DMS79 treated with DMSO at 0.1 percent for 48 hours (cell line): ENCODE measurements at regions not wholly inside any gene's neighbourhood (a gene's known extent, or its start where the extent isn't known, plus 50 kb on each side); places are given as distances from the start of the nearest gene placed in this dataset.
A peak's percentile ranks its signal among the peaks of the same experiment; 100 is the strongest.
"Not testable (repeated sequence)": the region's sequence is repeated elsewhere in the genome, so short reads cannot be mapped to it uniquely, and the experiment has no call there.

Experiments
- DNase-seq: peaks from one replicate; lab custom pipeline; 2025; lab: John Stamatoyannopoulos, UW

DNA sequence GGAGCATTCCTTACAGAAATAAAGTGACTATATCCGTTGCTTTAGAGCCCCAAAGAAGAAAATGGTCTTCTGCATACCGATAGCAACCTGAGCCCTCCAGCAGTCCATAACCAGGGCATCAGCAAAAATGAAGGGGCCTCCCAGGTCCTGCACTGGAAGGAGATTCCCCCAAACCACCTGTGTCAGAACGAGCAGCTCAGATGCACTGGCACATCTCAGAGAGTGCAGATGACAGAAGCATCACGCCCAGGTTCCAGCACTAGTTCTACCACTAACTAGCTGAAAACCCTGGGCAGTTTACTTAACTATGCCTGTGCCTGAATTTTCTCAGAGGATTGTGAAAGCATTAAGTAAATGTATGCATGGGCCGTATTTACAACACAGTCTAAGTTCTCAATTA is 466.7 kb upstream of the MYT1L start:
- DNase-seq: no peak

DNA sequence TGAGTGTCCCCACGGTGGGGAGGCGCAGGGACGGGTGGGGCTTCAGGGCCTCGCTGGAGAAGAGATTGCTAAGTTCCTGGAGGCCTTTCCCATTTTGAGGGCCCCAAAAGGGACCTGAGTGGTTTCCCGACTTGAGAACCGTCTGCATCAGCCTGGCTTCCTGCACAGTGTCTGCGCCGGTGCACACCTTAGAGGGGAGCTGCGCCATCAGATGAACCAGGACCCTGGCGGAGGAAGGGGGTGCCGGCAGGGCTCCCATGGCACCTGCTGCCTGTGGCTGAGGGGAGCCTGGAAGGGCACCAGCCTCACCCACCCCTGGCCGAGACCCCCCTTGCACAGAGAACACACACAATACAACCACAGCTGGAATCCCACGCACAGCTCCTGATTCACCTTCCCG is 465.1 kb upstream of the MYT1L start:
- no peak for DNase-seq

DNA sequence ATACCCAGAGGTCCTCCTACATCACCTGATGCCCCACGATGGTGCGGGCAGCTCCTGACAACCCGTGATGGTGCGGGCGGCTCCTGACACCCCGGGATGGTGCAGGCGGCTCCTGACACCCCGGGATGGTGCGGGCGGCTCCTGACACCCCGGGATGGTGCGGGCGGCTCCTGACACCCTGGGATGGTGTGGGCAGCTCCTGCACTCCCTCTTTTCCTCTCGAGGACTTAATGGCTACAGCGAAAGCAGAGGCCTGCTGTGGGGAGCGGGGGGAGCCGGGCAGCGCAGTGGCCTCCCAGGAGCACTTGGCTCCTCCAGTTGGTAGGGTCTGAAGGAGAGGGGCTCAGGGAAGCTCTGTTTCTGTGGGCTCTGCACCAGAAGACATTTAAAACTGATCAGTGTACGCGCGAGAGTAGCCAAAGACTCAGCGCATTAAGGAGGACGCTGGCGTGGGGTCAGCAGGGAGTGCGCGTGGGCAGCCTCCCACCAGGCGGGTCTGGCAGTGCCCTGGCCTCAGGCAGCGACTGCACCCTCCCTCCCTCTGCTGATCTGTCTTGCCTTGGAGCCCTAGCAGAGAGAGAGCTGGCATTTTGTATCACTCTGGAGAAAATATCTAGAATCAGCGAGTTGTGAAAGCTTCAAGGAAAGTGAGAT is 464.5 kb upstream of the MYT1L start:
- no peak for DNase-seq

DNA sequence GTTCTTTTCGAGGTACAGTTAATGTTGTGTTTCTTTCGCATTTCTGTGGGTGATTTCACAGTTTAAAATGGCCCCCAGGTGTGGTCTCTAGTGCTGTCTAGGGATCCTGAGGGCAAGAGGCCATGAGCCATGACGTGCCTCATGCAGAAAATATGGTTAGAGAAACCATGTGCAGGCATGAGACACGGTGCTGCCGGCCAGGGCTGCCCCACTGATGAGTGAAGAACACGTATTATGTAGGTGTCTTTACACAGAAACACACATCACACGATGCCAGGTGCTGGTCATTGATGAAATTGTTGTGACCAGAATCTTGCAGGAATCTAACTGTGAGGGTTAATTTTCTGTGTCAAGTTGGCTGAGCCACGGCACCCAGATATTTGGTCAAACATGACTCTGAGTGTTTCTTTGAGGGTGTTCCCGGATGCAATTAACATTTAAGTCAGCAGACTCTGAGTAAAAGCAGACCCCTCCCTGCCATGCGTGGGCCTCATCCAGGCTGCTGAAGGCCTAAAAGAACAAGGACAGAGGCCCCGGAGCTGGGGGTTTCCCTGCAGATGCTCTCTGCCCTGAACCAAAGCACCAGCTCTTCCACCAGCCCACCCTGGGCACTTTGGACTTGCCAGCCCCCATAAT is 463.0 kb upstream of the MYT1L start:
- DNase-seq: no peak

DNA sequence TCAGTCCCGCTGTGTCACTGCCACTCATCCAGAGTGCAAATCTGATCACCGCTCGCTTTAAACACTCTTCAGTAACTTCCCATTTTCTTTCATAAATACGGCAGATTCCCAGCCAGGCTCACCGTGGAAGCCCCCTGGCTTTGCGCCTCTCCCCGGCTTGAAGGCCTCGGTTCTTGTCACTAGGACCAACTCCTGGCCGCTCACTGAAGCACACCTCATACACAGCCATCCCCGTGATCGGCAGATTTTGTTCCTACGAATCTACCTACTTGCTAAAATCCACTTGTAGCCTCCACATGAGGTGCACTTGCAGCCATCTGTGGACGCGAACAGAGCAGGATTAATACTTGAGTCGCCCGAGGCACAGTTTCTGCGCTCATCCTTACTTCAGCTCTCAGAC is 462.4 kb upstream of the MYT1L start:
- no peak for DNase-seq

DNA sequence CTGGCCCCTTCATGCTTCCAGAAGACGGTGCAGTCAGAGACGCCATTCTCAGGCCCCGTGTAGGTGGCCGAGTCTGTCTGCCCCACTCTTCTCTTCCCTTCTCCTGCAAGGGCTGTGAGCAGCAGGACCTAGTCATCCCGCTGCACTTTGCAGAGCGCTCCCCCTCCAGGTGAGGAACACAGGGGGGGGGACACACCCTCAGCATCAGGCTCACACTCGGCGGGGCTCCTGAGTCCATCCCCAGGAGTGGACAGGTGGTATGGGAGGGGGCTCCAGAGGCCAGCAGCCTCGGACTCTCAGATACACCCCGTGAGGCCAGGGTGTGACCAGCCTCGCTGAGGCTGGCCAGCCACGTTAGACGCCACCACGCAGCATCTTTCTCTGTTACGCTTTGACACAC is 460.5 kb upstream of the MYT1L start:
- DNase-seq: no peak

DNA sequence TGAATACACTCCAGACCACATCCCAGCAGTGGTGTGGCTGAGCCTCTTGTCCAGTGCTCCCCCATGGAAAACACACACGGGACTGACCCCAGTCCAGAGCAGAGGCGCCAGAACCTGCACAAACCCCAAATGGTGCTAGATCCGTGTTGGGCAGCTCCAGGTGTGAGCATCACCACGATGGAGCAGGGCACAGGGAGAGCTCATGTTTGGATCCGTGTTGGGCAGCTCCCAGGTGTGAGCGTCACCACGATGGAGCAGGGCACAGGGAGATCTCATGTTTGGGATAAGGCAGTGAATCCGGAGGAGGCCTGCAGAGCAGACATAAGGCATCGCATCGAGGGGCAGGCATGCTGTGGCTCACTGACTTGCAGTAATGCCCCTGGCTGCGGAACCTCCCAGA is 460.0 kb upstream of the MYT1L start:
- no peak for DNase-seq

DNA sequence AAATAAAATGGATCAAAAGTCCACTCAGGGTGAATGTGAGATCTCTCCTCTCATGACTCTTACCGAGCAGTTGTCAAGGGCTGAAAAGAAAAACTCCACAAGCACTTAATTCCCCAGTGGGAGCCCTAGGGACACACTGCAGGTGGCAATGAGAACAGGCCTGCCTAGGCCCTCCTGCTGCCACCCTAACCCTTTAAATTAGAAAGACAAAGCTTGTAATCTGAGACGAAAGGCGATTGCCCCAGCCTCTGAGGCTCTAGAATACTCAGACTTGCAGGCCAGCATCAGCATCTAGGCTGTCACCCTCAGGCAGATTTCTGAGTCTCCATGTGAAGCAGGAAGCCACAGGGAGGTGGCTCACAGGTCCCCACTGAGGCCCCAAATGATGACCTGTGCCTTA is 457.0 kb upstream of the MYT1L start:
- DNase-seq: peak; percentile 99

DNA sequence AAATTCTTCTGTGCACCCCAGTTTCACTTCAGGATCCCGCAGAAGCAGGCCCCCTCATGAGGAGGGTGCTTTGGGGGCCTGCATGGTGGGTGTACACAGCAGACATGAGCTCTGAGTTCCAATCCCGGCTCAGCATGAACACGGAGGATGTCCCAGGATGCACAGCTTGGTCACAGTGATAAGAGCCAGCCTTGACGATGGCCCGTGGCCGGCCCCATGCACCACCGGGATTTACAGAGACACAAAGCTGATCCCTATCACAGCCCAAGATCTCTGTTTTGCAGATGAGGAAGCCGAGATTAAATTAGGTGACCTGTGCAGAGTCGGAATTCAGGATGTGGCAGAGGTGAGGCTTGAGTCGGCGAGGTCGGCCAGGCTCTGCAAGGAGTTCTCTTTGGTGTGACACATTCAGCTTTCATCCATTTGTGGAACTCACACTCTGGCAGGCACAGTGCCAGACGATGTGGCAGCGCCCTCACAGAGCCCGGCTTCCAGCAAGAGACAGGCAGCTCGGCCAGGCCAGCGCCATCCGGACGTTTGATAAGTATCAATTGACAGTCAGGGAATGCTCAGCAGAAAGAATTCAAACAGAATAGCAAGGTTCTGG is 456.3 kb upstream of the MYT1L start:
- DNase-seq: no peak

DNA sequence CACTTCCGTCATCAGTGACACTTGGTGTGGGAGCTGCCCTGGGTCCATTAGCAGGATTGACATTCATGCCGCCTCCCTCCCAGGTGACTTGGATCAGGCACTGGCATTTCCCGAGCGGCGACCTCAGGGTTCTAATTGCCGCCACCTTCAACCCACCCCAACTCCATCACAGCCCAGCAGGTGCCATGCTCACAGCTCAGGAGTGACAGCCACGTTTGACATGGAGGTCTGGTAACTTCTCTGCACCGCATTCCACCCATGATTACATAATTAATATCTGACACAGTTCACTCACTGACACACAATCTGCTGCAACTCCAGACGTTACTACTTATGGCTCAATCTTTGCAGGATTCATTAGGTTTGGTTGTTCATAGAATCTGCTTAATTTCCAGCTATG is 450.9 kb upstream of the MYT1L start:
- no peak for DNase-seq

DNA sequence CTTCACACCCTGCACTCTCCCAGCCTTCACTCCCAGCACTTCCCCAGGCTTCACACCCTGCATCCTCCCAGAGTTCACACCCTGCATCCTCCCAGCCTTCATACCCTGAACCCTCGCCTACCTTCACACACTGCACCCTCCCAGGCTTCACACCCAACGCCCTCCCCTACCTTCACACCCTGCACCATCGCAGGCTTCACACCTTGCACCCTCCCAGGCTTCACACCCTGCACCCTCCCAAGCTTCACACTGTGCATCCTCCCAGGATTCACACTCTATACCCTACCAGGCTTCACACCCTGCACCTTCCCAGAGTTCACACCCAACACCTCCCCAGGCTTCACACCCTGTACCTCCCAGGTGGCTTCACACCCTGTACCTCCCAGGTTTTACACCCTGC is 448.7 kb upstream of the MYT1L start:
- no peak for DNase-seq

DNA sequence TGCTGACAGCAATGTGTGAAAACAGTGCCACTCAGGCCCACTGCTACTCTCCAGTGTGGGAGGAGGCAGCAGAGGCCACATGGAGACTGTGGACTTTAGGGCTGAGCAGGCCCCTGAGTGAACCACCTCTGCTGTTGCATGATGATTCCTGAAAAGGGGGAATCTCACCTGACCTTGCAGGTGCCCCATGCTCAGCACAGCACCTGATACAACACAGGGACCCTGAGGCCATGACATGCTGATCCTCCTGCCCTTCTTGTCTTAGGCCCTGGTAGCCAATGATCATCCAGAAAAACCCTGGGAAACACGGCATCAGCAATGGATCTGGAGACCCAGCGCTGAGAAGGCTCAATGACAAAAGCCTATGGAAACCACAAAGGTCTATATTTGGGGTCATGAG is 446.8 kb upstream of the MYT1L start:
- no peak for DNase-seq

DNA sequence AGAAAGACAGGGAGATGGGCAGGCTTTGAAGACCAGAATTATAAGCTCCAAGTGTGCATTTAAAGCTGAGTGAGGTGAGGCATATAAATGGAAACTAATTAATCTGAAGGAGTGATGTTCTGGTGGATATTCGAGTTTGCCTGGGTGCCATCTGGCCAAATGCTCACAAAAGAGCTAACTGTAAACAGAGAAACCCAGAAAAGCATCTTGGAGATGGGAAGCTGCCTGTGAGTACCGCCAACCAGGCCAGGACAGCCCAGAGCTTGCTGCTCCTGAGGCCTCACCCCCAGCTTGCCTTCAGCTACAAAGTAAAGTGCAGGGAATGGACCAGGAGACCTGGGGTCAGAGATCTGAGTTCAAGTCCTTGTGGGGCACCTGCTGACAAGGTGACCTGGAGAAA is 446.1 kb upstream of the MYT1L start:
- DNase-seq: no peak

DNA sequence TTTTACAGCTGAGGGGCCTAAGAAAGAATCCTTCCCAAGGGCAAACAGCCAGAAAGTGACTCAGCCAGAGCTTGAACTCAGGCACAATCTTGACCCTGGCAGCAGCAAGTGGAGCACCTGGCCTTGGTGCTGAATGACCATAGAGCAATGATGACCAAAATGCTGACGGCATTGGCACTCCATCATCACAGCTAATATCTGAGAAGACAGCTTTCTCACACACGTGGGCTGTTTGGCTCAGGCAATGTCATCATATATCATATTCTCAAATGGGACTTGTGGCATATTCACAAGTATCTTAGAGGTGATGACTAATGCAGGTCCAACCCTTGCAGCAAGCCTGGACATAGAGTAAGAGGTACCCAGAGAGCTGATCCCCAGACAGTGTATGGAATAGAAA is 443.9 kb upstream of the MYT1L start:
- DNase-seq: peak; percentile 81

DNA sequence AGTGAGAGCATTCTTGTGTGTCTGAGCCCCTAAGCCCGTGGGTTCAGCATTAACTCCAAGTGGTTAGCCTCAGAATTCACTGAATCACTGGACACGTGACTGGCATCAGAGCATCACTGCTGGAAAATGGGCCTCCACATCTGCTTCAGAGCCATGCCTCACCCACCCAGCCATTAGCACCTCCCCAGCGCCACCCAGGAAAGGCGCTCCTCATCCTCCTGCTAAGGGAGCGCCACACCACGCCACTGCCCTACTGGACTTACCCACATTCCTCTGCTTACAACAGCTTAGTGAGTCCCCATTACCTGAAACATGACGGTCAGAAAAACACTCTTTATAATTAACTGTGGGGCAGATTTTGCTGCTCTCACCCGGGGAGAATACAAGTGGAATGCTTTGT is 442.6 kb upstream of the MYT1L start:
- DNase-seq: no peak

DNA sequence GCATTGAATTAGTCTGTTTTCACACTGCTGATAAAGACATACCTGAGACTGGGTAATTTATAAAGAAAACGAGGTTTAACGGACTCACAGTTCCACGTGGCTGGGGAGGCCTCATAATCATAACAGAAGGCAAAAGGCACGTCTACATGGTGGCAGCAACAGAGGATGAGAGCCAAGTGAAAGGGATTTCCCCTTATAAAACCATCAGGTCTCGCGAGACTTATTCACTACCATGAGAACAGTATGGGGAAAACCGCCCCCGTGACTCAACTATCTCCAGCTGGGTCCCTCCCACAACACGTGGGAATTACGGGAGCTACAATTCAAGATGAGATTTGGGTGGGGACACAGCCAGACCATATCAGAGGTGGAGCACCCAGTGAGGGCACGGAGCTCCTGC is 442.0 kb upstream of the MYT1L start:
- not testable (repeated sequence) for DNase-seq

DNA sequence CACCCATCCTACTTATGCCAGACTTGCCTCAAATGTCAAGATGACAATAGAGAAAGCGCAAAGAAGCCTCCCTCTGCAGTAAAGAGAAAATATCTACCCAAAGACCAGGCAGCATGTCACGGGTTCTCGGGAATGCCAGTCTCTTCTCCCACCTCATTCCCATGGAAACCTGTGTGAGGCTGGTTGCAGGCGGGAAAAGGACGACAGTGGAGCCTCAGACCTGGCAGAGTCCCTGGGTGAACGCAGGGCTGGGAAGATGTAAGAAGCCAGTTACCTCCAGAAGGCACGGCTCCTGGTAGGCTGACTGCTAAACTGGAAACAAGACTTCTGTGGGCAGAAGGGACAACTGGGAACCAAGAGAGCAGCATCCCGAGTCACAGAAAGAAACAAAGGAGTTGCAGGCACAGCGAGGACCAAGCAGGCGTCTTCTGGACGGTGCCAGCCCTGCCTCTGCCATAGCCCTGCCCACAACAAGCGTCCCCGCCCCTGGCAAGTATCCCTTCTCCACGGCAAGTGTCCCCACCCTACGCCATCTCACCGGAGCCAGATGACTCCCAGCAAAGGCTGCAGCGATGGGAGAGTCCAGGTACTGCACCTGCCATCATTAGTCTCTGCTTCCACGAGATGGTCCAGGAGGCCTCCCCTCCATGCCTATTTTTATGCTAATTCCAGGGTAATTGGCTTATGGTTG is 440.8 kb upstream of the MYT1L start:
- no peak for DNase-seq

DNA sequence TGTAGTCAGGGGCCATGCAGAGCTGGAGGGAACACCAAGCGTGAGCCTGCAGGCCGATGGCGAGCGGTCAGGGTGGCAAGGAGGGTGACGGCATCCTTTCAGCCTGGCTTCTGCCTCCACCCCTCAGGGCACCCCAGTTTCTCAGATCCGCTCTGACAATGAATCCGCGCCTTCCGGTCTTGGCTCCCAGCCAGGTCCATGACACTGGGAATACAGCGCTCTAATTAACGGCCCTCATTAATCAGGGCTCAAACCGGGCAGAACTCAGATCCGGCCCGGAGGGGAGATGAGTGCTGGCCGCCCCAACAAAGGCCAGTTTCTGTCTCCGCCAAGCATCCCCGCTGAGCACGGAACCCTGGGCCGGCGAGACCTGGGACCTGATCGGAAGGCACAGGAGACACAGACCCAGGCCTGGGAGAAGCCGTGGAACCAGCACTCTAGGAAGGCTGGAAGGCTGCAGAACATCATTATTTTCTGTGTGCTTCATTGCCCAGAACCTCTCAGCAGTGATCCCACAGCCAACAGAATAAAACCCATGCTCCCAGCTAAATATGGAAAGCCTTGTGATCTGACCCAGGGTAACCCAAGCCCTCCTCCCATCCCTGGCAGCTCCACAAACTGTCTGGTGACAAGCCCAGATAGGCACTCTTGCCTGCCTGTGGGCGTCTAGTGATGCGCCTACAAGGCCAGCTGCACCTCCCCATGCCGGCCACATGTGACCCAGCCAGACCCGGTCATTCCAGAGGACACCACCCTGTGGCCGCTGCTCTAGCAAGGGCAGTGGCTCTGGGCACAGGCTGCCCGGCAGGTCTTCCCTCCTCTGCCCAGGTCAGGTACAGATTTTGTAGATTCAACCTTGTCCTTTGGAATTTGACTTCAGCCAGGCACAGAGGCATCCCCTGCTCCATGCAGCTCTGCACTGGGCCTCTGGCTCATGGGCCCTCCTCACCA is 438.7 kb upstream of the MYT1L start:
- DNase-seq: no peak

DNA sequence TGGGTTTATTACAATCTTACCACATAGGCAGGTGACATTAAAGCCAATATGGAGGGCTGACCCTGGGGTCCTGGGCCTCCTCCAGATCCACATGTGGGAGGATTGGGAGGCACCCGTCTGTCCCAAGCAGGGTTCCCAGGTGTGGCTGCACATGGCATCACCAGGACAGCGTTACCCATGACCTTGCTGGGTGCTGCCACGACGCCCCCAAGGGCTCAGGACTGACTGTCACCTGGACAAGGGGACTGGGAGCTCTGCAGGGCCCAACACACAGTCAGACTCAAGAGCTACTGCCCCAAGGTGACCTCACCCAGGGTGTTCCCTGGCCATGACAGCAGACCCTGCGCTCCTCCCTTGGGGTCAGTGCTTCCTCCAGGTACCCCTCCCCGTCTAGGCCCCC is 437.4 kb upstream of the MYT1L start:
- DNase-seq: no peak

DNA sequence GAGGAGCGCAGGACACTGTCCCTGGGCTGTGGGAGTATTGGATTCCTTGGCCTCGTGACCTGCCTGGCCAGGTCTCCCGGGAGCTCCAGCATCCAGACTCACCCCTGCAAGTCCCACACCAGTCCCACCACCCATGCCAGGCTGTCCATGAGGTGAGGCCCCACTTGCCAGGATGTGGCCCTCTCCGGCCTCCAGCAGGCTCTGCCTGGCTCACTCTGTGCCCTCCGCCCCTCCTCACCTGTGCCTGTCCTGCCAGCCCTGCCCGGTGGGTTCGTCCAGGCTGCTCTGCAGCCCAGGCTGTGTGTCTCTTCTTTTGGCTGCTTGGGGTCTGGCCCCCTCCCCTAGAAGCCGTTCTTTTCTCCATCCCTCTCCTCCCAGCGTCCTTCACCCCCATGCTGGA is 436.8 kb upstream of the MYT1L start:
- DNase-seq: no peak

DNA sequence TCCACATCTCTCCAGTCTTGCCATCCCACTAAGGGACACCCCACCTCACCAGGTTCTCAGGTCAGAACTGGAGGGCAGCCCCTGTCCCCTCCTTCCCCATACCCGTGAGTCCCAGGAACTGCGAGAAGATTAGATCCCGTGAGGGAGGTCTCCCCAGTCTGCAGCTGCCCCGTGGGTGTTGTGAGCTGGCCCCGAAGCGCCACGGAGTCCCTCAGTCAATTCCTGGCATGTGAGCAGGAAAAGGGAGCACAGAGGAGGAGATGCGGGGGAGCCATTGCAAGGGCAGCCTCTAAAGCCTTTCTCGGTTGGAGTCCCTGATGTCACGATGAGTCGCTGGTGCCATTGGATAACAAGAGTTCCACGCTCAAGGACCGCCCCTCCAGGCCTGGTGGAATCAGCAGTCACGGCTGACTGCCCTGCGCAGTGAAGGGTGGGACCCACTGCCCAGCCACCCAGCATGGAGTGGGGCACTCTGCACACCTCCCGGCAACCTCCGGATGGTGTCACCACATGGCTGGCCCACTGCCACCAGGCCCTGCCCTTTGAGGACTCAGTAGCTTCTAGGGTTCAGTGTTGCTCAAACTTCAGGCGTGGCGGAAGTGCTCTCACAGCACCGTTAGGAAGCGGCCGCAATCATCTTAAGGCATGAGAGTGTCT is 434.9 kb upstream of the MYT1L start:
- peak; percentile 15 for DNase-seq
